HG02623 (cell line): ENCODE measurements at regions not wholly inside any gene's neighbourhood (a gene's known extent, or its start where the extent isn't known, plus 50 kb on each side); places are given as distances from the start of the nearest gene placed in this dataset.
"Not testable (repeated sequence)": the region's sequence is repeated elsewhere in the genome, so short reads cannot be mapped to it uniquely, and the experiment has no call there.

Experiments used
- ATAC-seq: cut with Tn5 transposase; IDR thresholded peaks from one replicate; pipeline ENCODE4 v1.9.1; 2021; ENCODE audit warnings: moderate library complexity; ENCODE audit not compliant: unreplicated experiment

GRCh38 chr2:101610750-101611315 lies 86.7 kb upstream of the MAP4K4 start:
- no peak for ATAC-seq

GRCh38 chr2:101609433-101609832 lies 88.1 kb upstream of the MAP4K4 start:
- ATAC-seq, result no peak

- ATAC-seq, result no peak
Observed at GRCh38 chr2:101608408-101609310, 88.8 kb upstream of the MAP4K4 start.

- no peak for ATAC-seq
Observed at GRCh38 chr2:101597347-101597944, 100.1 kb upstream of the MAP4K4 start.

- no peak for ATAC-seq
Observed at GRCh38 chr2:101596333-101596732, 101.2 kb upstream of the MAP4K4 start.

- no peak for ATAC-seq
Observed at GRCh38 chr2:101587251-101587650, 110.3 kb upstream of the MAP4K4 start.

GRCh38 chr2:101583861-101584260 lies 108.9 kb upstream of the RFX8 start:
- no peak for ATAC-seq

- no peak for ATAC-seq
Observed at GRCh38 chr2:101581675-101582299, 106.9 kb upstream of the RFX8 start.

GRCh38 chr2:101580528-101580927 lies 105.6 kb upstream of the RFX8 start:
- no peak for ATAC-seq

GRCh38 chr2:101578671-101579070 lies 103.8 kb upstream of the RFX8 start:
- ATAC-seq, result no peak

GRCh38 chr2:101578135-101578534 lies 103.2 kb upstream of the RFX8 start:
- ATAC-seq, result not testable (repeated sequence)

GRCh38 chr2:101577173-101577572 lies 102.3 kb upstream of the RFX8 start:
- ATAC-seq, result no peak

- no peak for ATAC-seq
Observed at GRCh38 chr2:101574622-101575021, 99.7 kb upstream of the RFX8 start.

GRCh38 chr2:101571951-101572350 lies 97.0 kb upstream of the RFX8 start:
- ATAC-seq, result no peak

GRCh38 chr2:101569886-101570520 lies 95.1 kb upstream of the RFX8 start:
- no peak for ATAC-seq

GRCh38 chr2:101568969-101569368 lies 94.1 kb upstream of the RFX8 start:
- ATAC-seq, result no peak

- no peak for ATAC-seq
Observed at GRCh38 chr2:101566632-101567228, 91.8 kb upstream of the RFX8 start.

- no peak for ATAC-seq
Observed at GRCh38 chr2:101563849-101564248, 88.9 kb upstream of the RFX8 start.

- ATAC-seq, result no peak
Observed at GRCh38 chr2:101560780-101561315, 85.9 kb upstream of the RFX8 start.

GRCh38 chr2:101559551-101559950 lies 84.6 kb upstream of the RFX8 start:
- no peak for ATAC-seq
